GM12873 (cell line): ENCODE measurements at regions not wholly inside any gene's neighbourhood (a gene's known extent, or its start where the extent isn't known, plus 50 kb on each side); places are given as distances from the start of the nearest gene placed in this dataset.

Experiments used
- CTCF ChIP-seq: IDR thresholded peaks from 2 replicates; pipeline ENCODE4 v1.5.1; 2012; ENCODE audit warnings: low read depth, mild to moderate bottlenecking, moderate library complexity, low read length, control low read depth; ENCODE audit not compliant: insufficient read depth; ENCODE audit errors: missing control alignments

- no peak for TF ChIP-seq CTCF
Observed at GRCh38 chr7:53466371-53466770, 430.9 kb downstream of the POM121L12 start.

- no peak for TF ChIP-seq CTCF
Observed at GRCh38 chr7:53470336-53470970, 435.0 kb downstream of the POM121L12 start.

DNA sequence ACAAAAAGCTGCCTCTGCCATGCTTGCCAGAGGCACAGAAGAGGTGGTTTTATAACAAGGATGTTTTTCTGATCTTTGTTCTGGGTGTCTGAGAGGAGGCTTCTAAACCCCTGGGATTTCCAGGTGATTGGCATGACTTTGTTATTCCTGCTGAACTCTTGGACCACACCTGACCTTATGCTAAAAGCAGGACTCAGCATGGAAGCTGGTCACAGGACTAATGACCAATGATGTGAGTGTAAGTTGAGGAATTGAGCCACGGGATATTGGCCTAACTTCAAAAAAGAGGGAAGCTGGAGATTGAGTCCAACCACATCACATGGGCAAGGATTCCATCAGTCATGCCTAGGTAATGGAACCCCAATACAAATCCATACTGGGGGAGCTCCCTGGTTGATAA, 437.9 kb downstream of the POM121L12 start:
- no peak for TF ChIP-seq CTCF

- no peak for TF ChIP-seq CTCF
Observed at GRCh38 chr7:53475776-53476175, 440.3 kb downstream of the POM121L12 start.

GRCh38 chr7:53476566-53476965, 441.1 kb downstream of the POM121L12 start:
- no peak for TF ChIP-seq CTCF

DNA sequence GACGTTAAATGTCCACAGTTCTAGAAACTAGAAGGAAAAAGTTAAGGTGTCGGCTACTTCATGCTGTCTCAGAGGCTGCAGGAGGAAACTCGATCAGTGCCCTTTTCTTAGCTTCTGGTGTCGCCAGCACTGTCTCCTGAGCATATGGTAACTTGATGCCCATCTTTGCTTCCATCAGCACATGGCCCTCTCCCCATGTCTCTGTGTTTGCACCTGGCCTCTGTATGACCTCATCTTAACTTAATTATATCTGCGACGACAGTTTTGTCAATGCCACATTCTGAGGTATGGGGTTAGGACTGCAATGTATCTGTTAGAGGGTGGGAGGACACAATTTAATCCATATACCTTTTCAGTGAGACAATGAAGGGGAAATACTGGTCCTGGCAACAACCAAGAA, 449.9 kb downstream of the POM121L12 start:
- no peak for TF ChIP-seq CTCF

DNA sequence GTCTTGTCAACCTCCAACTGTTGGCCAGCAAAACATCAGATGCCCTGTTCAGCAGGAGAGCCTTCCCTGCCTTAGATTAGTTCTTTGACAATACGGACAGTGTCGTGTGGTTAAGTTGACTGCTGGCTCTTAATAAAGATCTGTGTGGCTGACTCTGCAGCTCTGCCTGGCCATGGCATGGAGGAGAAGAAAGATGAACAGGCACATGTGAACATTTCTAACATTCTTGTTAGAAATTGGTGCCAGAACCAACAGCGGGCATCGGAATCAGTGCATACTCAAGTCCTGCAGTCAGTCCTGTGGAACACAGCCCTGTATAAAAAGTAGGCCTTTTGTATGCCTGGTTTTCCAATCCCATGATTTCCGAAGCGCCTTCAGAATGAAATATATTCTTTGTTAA, 455.6 kb downstream of the POM121L12 start:
- no peak for TF ChIP-seq CTCF
